Endothelial cell of umbilical vein (primary cell): ENCODE measurements at regions not wholly inside any gene's neighbourhood (a gene's known extent, or its start where the extent isn't known, plus 50 kb on each side); places are given as distances from the start of the nearest gene placed in this dataset.

Experiments used
- CTCF ChIP-seq, 2 donors: IDR thresholded peaks; 1 replicate in 1 of 2; 2 replicates in 1 of 2; pipeline ENCODE4 v1.5.1; 2011; ENCODE audit warnings: low read length in 2 of 2, mild to moderate bottlenecking in 2 of 2, moderate library complexity in 2 of 2, control low read depth in 1 of 2, inconsistent platforms in 1 of 2, low read depth in 1 of 2; ENCODE audit not compliant: insufficient read depth in 1 of 2; ENCODE audit errors: extremely low read depth in 1 of 2
- JUN ChIP-seq: IDR thresholded peaks from 2 replicates; pipeline ENCODE4 v1.6.1; 2011; ENCODE audit warnings: borderline replicate concordance, low read depth; ENCODE audit not compliant: insufficient read length, insufficient read depth

GRCh38 chr18:56353663-56354260 lies 284.6 kb downstream of the TXNL1 start:
- TF ChIP-seq CTCF (IDR thresholded peaks at IDR 0.05; ENCODE audit: extremely low read depth in 1 of 2, insufficient read depth in 1 of 2, low read depth in 1 of 2, low read length in 2 of 2) = no peak
- no peak for TF ChIP-seq JUN
